Prostate gland (tissue), 2 donors: ENCODE measurements at regions not wholly inside any gene's neighbourhood (a gene's known extent, or its start where the extent isn't known, plus 50 kb on each side); places are given as distances from the start of the nearest gene placed in this dataset.

Source experiments
- DNase-seq: peaks from one replicate; pipeline ENCODE4 v3.0.0-alpha.2; 2019; ENCODE audit warnings: low spot score
- H3K27ac ChIP-seq, 2 donors: fragments of 200-600 bp; sonication (generic); 2 replicates each; pipeline ENCODE4 v1.5.1; 2017 to 2019
- H3K27me3 ChIP-seq: fragments of 200-600 bp; sonication (generic); replicated peaks from 2 replicates; pipeline ENCODE4 v1.5.1; 2019; ENCODE audit not compliant: insufficient read depth
- H3K36me3 ChIP-seq, 2 donors: fragments of 200-600 bp; sonication (generic); 1 replicate in 1 of 2; 2 replicates in 1 of 2; pipeline versions ENCODE4 v1.5.1 to v1.8.1; 2017 to 2019
- H3K4me1 ChIP-seq: fragments of 200-600 bp; sonication (generic); replicated peaks from 2 replicates; pipeline ENCODE4 v1.5.1; 2019
- H3K4me3 ChIP-seq, 2 donors: fragments of 200-600 bp; sonication (generic); 2 replicates each; pipeline ENCODE4 v1.5.1; 2017 to 2019
- H3K9me3 ChIP-seq: fragments of 200-600 bp; sonication (generic); 2 replicates; pipeline ENCODE4 v1.5.1; 2017
- CTCF ChIP-seq, 4 experiments: fragments of 200-600 bp in 2 of 4; fragments of 450-650 bp in 2 of 4; sonication (generic) in 2 of 4; IDR thresholded peaks; 1 replicate in 3 of 4; 2 replicates in 1 of 4; pipeline ENCODE4 v1.5.1; 2016 to 2019; ENCODE audit warnings: antibody characterized with exemption in 4 of 4, mild to moderate bottlenecking in 2 of 4, moderate library complexity in 2 of 4
- POLR2A ChIP-seq: fragments of 450-650 bp; IDR thresholded peaks from one replicate; pipeline ENCODE4 v1.6.1; 2016; ENCODE audit warnings: antibody characterized with exemption, mild to moderate bottlenecking
- POLR2AphosphoS5 ChIP-seq: sonication (generic); formaldehyde crosslinking; IDR thresholded peaks from one replicate; pipeline ENCODE4 v1.6.1; 2017; ENCODE audit warnings: antibody characterized with exemption
- WGBS: methylation state at CpG from one replicate; pipeline ENCODE4 v1.1.5; 2018; 5-methylcytosine and 5-hydroxymethylcytosine counted together
- intact Hi-C: fragments of 100-400 bp; cut with DNase I; formaldehyde crosslinking; loops from one replicate; pipeline ENCODE4 v1.14.2; 2022

GRCh38 chr1:101141376-101141775, 95.4 kb upstream of the S1PR1 start:
- no peak for DNase-seq
- no peak overlapping the region for H3K27ac ChIP-seq
- intact Hi-C loops, result no loop called here
- no peaks in the 10 kb centered on the region for H3K27me3 ChIP-seq
- H3K9me3 ChIP-seq, result no peaks in the 10 kb centered on the region
- H3K36me3 ChIP-seq, result no peaks in the 10 kb centered on the region
- no peaks in the 10 kb centered on the region for H3K4me1 ChIP-seq
- H3K4me3 ChIP-seq, result no peak overlapping the region
- TF ChIP-seq POLR2AphosphoS5, result no peak
- TF ChIP-seq CTCF (IDR thresholded peaks at IDR 0.05), result no peak
- no peak for TF ChIP-seq POLR2A
- WGBS, result 91% methylated on average over 2 of the region's 2 CpGs

GRCh38 chr1:101139821-101140718, 96.7 kb upstream of the S1PR1 start:
- H3K27me3 ChIP-seq, result no peaks in the 10 kb centered on the region
- no peaks in the 10 kb centered on the region for H3K9me3 ChIP-seq
- no peak overlapping the region for H3K4me3 ChIP-seq
- H3K27ac ChIP-seq, result no peak overlapping the region
- H3K36me3 ChIP-seq, result no peaks in the 10 kb centered on the region
- intact Hi-C loops, result loop anchor here (5.0 kb wide), 1 partner anchor 97 kb away; the partner anchor contains the start of gene S1PR1
- no peak for TF ChIP-seq POLR2AphosphoS5
- TF ChIP-seq CTCF (IDR thresholded peaks at IDR 0.05), result no peak
- TF ChIP-seq POLR2A, result no peak
- 74% methylated on average over 2 of the region's 2 CpGs for WGBS
- H3K4me1 ChIP-seq, result no peaks in the 10 kb centered on the region
- DNase-seq, result no peak

DNA sequence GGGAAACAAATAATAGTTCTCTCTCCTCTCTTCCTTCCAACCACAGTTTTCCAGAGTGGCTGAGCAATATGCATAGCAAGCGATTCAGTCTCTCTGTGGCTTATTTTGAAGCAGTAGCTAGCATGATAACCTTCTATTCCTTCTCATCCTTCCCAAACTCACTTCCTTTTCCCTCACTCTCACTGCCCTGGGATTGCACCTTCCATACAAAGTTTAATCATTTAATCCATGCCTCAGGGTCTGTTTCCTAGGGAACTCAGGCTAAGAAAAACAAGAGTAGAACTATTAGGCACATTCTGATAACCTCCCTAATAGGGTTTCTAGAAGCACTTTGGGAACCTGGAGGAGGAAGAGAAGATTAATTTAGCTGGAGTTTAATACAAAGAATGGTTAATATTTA, 97.7 kb upstream of the S1PR1 start:
- no peaks in the 10 kb centered on the region for H3K27me3 ChIP-seq
- intact Hi-C loops, result loop anchor here (5.0 kb wide), 1 partner anchor 98 kb away; the partner anchor contains the start of gene S1PR1
- no peak overlapping the region for H3K27ac ChIP-seq
- H3K4me3 ChIP-seq, result no peak overlapping the region
- H3K9me3 ChIP-seq, result no peaks in the 10 kb centered on the region
- H3K4me1 ChIP-seq, result no peaks in the 10 kb centered on the region
- DNase-seq, result no peak
- TF ChIP-seq CTCF (IDR thresholded peaks at IDR 0.05) (no peak), POLR2AphosphoS5 (no peak), POLR2A (no peak)
- WGBS, result 93% methylated on average over 1 of the region's 1 CpG
- H3K36me3 ChIP-seq, result no peaks in the 10 kb centered on the region

DNA sequence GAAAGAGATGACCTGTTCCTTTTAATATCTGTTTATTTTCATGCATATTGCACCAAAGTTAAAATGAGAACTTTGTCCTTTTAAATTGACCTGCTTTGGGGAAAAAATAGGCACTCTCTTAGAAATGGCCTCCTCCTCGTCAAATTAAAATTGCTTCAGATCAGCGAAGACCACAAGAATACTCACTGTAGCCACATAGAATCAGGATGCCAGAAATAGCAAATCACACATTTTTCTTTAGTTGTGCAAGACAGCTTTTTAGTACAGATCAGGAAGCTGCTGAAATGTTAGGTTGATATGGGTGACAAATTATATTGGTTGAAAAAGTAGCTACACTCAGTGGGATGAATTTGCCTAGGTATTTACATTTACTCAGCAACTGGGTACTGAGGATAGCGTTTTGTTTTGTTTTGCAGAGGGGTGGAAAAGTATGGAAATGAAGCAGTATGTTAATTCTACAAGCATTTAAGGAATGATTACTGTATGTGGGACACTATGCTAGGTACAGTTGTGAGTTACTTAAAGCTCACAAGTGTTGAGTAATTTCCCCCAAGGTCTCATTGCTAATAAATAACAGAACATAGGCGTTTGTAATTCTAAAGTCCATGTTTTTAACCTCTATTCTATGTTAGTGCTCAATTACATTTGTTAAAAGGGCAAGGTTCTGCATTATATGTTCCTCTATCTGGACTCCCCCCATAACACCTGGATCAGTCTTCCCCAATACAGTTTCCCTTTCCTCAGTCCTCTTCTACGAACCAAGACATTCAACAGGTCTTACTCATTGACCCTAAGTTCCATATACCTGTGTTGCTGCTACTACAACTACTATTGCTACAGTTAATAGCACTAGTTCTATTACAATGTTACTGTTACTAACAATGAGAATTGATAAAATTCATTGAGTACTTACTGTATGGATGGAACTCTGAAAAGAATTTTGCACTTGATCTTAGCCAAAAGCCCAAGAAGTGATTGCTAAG, 99.4 kb upstream of the S1PR1 start:
- H3K4me1 ChIP-seq, result no peaks in the 10 kb centered on the region
- no peaks in the 10 kb centered on the region for H3K9me3 ChIP-seq
- WGBS, result 51% methylated on average over 5 of the region's 5 CpGs
- H3K36me3 ChIP-seq, result no peaks in the 10 kb centered on the region
- no peak overlapping the region for H3K27ac ChIP-seq
- no peak for DNase-seq
- H3K4me3 ChIP-seq, result no peak overlapping the region
- TF ChIP-seq CTCF (IDR thresholded peaks at IDR 0.05), result no peak
- no peak for TF ChIP-seq POLR2AphosphoS5
- TF ChIP-seq POLR2A, result no peak
- no peaks in the 10 kb centered on the region for H3K27me3 ChIP-seq
- intact Hi-C loops, result loop anchor here (5.0 kb wide), 1 partner anchor 100 kb away; the partner anchor contains the start of gene S1PR1
